Endothelial cell of umbilical vein (primary cell): ENCODE measurements at regions not wholly inside any gene's neighbourhood (a gene's known extent, or its start where the extent isn't known, plus 50 kb on each side); places are given as distances from the start of the nearest gene placed in this dataset.

Source experiments
- BruUV-seq: library from RNA; stranded (reverse); fragments of 400-500 nt; replicated peaks from 2 replicates; lab custom pipeline; 2021; lab: Mats Ljungman, UMichigan
- CTCF ChIA-PET: fragments of 300-600, 350-600 bp; sonication (Branson Sonifier 250); formaldehyde crosslinking; loops from one replicate; lab custom pipeline; 2021; ENCODE audit warnings: antibody characterized with exemption, inconsistent platforms; lab: Charles Lee
- POLR2A ChIA-PET: fragments of 300-600, 350-600 bp; sonication (Branson Sonifier 250); formaldehyde crosslinking; loops from one replicate; lab custom pipeline; 2021; ENCODE audit warnings: antibody characterized with exemption, inconsistent platforms; lab: Charles Lee
- DNase-seq: peaks from one replicate; pipeline ENCODE4 v3.0.0-alpha.2; 2011; ENCODE audit warnings: low read depth, low spot score
- FAIRE-seq: peaks from 2 replicates; lab custom pipeline; 2011; peaks lifted over from hg19 to GRCh38; lab: Jason Lieb, UNC
- H2AFZ ChIP-seq: 2 replicates; pipeline ENCODE4 v1.6.0; 2012; ENCODE audit warnings: low read depth, low read length, control low read depth, inconsistent platforms
- H3K27ac ChIP-seq: 2 replicates; pipeline ENCODE4 v1.5.1; 2011; ENCODE audit warnings: low read depth, mild to moderate bottlenecking, control low read depth, low read length, moderate library complexity; ENCODE audit not compliant: insufficient read depth
- H3K27me3 ChIP-seq, 2 experiments: 2 replicates each; pipeline versions ENCODE4 v1.6.0 to v1.6.1; 2011; ENCODE audit warnings: low read length in 2 of 2, mixed read lengths in 1 of 2; ENCODE audit not compliant: control insufficient read depth in 2 of 2, insufficient read depth in 2 of 2
- H3K36me3 ChIP-seq, 2 experiments: 2 replicates in 1 of 2; 3 replicates in 1 of 2; pipeline ENCODE4 v1.5.1; 2011; ENCODE audit warnings: low read length in 2 of 2, mild to moderate bottlenecking in 1 of 2, moderate library complexity in 1 of 2; ENCODE audit not compliant: control insufficient read depth in 2 of 2, insufficient read depth in 2 of 2; ENCODE audit errors: extremely low read depth in 1 of 2
- H3K4me1 ChIP-seq: 3 replicates; pipeline ENCODE4 v1.5.1; 2011; ENCODE audit warnings: mild to moderate bottlenecking, low read length; ENCODE audit not compliant: control insufficient read depth, insufficient read depth; ENCODE audit errors: extremely low read depth
- H3K4me2 ChIP-seq: 2 replicates; pipeline ENCODE4 v1.6.1; 2011; ENCODE audit warnings: low read length, control low read depth, mixed read lengths; ENCODE audit not compliant: insufficient read depth
- H3K4me3 ChIP-seq, 3 experiments: fragments of 200-600 bp in 1 of 3; sonication (generic), shearing (Covaris generic) in 1 of 3; replicated peaks in 1 of 3; 2 replicates each; pipeline ENCODE4 v1.5.1; 2011 to 2016; ENCODE audit warnings: control low read depth in 3 of 3, low read length in 3 of 3, mild to moderate bottlenecking in 2 of 3, inconsistent platforms in 1 of 3, low read depth in 1 of 3, moderate library complexity in 1 of 3; ENCODE audit not compliant: insufficient read depth in 1 of 3
- H3K79me2 ChIP-seq: 2 replicates; pipeline ENCODE4 v1.6.0; 2012; ENCODE audit warnings: low read length, inconsistent platforms; ENCODE audit not compliant: control insufficient read depth, insufficient read depth
- H3K9ac ChIP-seq: replicated peaks from 2 replicates; pipeline ENCODE3; 2011; ENCODE audit warnings: low read length, control low read depth; ENCODE audit not compliant: insufficient read depth; ENCODE audit errors: extremely low read depth
- H3K9me1 ChIP-seq: replicated peaks from 3 replicates; pipeline ENCODE4 v1.6.0; 2011; ENCODE audit warnings: mild to moderate bottlenecking, low read length; ENCODE audit not compliant: control insufficient read depth, insufficient read depth; ENCODE audit errors: extremely low read depth
- H3K9me3 ChIP-seq: replicated peaks from 2 replicates; pipeline ENCODE4 v1.5.1; 2012; ENCODE audit warnings: low read length, inconsistent platforms; ENCODE audit not compliant: control insufficient read depth, insufficient read depth
- H4K20me1 ChIP-seq: replicated peaks from 2 replicates; pipeline ENCODE3; 2011; ENCODE audit warnings: mild to moderate bottlenecking, low read length; ENCODE audit not compliant: control insufficient read depth, insufficient read depth; ENCODE audit errors: extremely low read depth
- CTCF ChIP-seq, 2 donors: IDR thresholded peaks; 1 replicate in 1 of 2; 2 replicates in 1 of 2; pipeline ENCODE4 v1.5.1; 2011; ENCODE audit warnings: low read length in 2 of 2, mild to moderate bottlenecking in 2 of 2, moderate library complexity in 2 of 2, control low read depth in 1 of 2, inconsistent platforms in 1 of 2, low read depth in 1 of 2; ENCODE audit not compliant: insufficient read depth in 1 of 2; ENCODE audit errors: extremely low read depth in 1 of 2
- EZH2 ChIP-seq: IDR thresholded peaks from 2 replicates; pipeline ENCODE4 v1.6.1; 2012; ENCODE audit warnings: borderline replicate concordance, low read depth, mild to moderate bottlenecking, moderate library complexity, low read length, inconsistent platforms; ENCODE audit not compliant: severe bottlenecking
- FOS ChIP-seq: IDR thresholded peaks from 2 replicates; pipeline ENCODE4 v1.6.1; 2011; ENCODE audit warnings: mild to moderate bottlenecking, low read length, moderate library complexity, borderline replicate concordance; ENCODE audit not compliant: insufficient read depth
- GATA2 ChIP-seq: IDR thresholded peaks from 2 replicates; pipeline ENCODE4 v1.7.0; 2011; ENCODE audit warnings: low read depth, mild to moderate bottlenecking, moderate library complexity, mixed read lengths, low read length; ENCODE audit not compliant: insufficient read length, insufficient read depth
- JUN ChIP-seq: IDR thresholded peaks from 2 replicates; pipeline ENCODE4 v1.6.1; 2011; ENCODE audit warnings: borderline replicate concordance, low read depth; ENCODE audit not compliant: insufficient read length, insufficient read depth
- MYC ChIP-seq: IDR thresholded peaks from one replicate; pipeline ENCODE4 v1.6.1; 2011; ENCODE audit warnings: mild to moderate bottlenecking, low read depth, low read length
- POLR2A ChIP-seq: IDR thresholded peaks from 2 replicates; pipeline ENCODE4 v1.6.1; 2012; ENCODE audit warnings: low read depth, mild to moderate bottlenecking, control low read depth, low read length
- POLR2AphosphoS5 ChIP-seq: IDR thresholded peaks from 2 replicates; pipeline ENCODE4 v1.6.1; 2012; ENCODE audit warnings: low read depth, mild to moderate bottlenecking, control low read depth, low read length, moderate library complexity; ENCODE audit not compliant: insufficient read depth
- dilution Hi-C: fragments of 300-500 bp; cut with MboI; formaldehyde crosslinking; loops from one replicate; pipeline ENCODE4 v1.15.0; 2019; ENCODE audit warnings: low sequenced_read_pairs; ENCODE audit not compliant: extremely low pct_ligation_motif_present
- intact Hi-C: fragments of 100-400 bp; cut with micrococcal nuclease; formaldehyde crosslinking; loops from one replicate; pipeline ENCODE4 v1.10.0; 2022
- TF ChIP-seq, protein P1 (sequence below): IDR thresholded peaks from 2 replicates; pipeline ENCODE4 v1.6.1; 2011; ENCODE audit not compliant: insufficient read depth, insufficient read length

DNA sequence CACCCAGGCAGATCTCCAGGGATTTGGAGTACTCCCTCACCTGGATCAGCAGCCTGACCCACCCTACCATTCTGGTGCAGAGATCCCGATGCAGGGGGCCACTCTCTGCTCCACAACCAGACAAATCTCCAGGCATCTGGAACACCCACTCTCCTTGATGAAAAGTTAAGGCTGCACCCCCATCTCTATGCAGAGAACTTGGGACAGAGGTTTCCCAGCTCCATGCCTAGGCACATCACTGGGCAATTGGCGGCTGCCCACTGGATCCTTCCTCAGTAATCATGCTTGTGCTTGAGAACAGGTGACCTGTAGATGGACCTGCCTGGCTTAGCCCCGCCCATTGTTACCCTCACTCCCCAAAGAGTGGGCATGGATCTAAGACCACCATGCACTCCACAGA lies 624.9 kb downstream of the CBLN2 start:
- H4K20me1 ChIP-seq = no peaks in the 10 kb centered on the region
- no peaks in the 10 kb centered on the region for H3K9me3 ChIP-seq
- DNase-seq = no peak
- H3K27me3 ChIP-seq = no peaks in the 10 kb centered on the region
- BruUV-seq = no TSS peak
- CTCF ChIA-PET = no interaction called here
- no peak overlapping the region for H2AFZ ChIP-seq
- no peak overlapping the region for H3K4me2 ChIP-seq
- TF ChIP-seq MYC = no peak
- no peaks in the 10 kb centered on the region for H3K36me3 ChIP-seq
- dilution Hi-C loops (no loop called here), intact Hi-C loops (no loop called here)
- H3K4me3 ChIP-seq = no peak overlapping the region
- H3K9ac ChIP-seq = no peak overlapping the region
- no peaks in the 10 kb centered on the region for H3K4me1 ChIP-seq
- H3K27ac ChIP-seq = no peak overlapping the region
- FAIRE-seq = no peak
- POLR2A ChIA-PET = no interaction called here
- no peaks in the 10 kb centered on the region for H3K79me2 ChIP-seq
- H3K9me1 ChIP-seq = no peaks in the 10 kb centered on the region

DNA sequence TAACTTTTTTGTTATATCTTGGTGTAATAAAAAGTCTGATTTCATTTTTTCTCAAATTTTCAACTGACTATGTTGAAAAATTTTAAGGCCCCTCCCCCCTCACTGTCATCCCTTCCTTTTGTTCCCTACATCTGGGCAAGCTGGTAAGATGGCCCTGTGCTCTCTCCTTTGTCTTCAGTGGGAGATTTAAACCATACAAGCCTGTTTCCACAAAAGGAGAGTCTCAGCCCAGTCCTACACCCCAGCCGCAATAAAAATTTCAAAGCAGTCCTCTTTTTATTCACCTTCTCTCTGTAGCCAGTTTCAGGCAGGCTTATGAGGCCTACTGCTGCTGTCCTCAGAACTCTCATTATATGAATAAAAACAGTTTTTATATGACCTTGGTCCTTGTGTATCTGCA lies 630.5 kb downstream of the CBLN2 start:
- CTCF ChIA-PET = no interaction called here
- FAIRE-seq = no peak
- no TSS peak for BruUV-seq

More for the DNA sequence above, 630.5 kb downstream of the CBLN2 start:
- TF ChIP-seq CTCF (IDR thresholded peaks at IDR 0.05; ENCODE audit: extremely low read depth in 1 of 2, insufficient read depth in 1 of 2, low read depth in 1 of 2, low read length in 2 of 2) (no peak), MYC (no peak), POLR2A (no peak), GATA2 (no peak), EZH2 (no peak), POLR2AphosphoS5 (no peak), JUN (no peak), FOS (no peak)
- TF ChIP-seq, protein P1, sequence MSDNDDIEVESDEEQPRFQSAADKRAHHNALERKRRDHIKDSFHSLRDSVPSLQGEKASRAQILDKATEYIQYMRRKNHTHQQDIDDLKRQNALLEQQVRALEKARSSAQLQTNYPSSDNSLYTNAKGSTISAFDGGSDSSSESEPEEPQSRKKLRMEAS = no peak
- Histone ChIP-seq H3K27me3 (no peaks in the 10 kb centered on the region), H3K4me2 (no peak overlapping the region), H2AFZ (no peak overlapping the region), H3K36me3 (no peaks in the 10 kb centered on the region), H4K20me1 (no peaks in the 10 kb centered on the region), H3K9me3 (no peaks in the 10 kb centered on the region), H3K9me1 (no peaks in the 10 kb centered on the region), H3K4me1 (no peaks in the 10 kb centered on the region), H3K79me2 (no peaks in the 10 kb centered on the region), H3K27ac (no peak overlapping the region), H3K9ac (no peak overlapping the region), H3K4me3 (no peak overlapping the region)
- no peak for DNase-seq
- intact Hi-C loops = no loop called here
- POLR2A ChIA-PET = no interaction called here
- dilution Hi-C loops = no loop called here
